Ovary (tissue), 3 donors: ENCODE measurements at regions not wholly inside any gene's neighbourhood (a gene's known extent, or its start where the extent isn't known, plus 50 kb on each side); places are given as distances from the start of the nearest gene placed in this dataset.

Experiments used
- EP300 ChIP-seq: sonication (generic); formaldehyde crosslinking; IDR thresholded peaks from one replicate; pipeline ENCODE4 v1.6.1; 2017; ENCODE audit warnings: antibody characterized with exemption
- POLR2A ChIP-seq: fragments of 450-650 bp; IDR thresholded peaks from one replicate; pipeline ENCODE4 v1.6.1; 2017; ENCODE audit warnings: antibody characterized with exemption, mild to moderate bottlenecking, moderate library complexity
- TF ChIP-seq, protein P1 (sequence below), 3 donors: fragments of 450-650 bp in 2 of 3; fragments of 200-600 bp in 1 of 3; IDR thresholded peaks; one replicate each; pipeline versions ENCODE4 v1.5.1 to v1.8.0; 2016 to 2022; ENCODE audit warnings: antibody characterized with exemption in 3 of 3, mild to moderate bottlenecking in 1 of 3
- donor health status: DM: no; HTN: no; CAD: no.

DNA sequence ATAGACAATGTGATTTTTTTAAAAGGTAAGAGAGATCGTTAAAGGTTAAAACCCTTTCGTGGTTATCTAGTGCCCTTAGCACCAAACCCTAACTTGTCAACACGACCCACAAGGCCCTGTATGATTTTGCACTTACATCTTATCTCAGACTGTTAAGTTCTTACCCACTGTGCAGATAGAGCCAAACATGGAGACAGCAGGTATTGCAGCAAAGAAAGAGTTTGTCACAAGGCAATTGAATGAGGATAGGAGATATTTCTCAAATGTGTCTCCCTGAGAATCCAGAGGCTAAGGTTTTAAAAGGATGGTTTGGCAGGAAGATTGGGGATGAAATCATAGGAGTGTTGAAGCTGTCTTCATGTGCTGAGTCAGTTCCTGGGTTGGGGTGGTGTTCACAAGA is 313.4 kb downstream of the AEBP2 start:
- TF ChIP-seq, protein P1, sequence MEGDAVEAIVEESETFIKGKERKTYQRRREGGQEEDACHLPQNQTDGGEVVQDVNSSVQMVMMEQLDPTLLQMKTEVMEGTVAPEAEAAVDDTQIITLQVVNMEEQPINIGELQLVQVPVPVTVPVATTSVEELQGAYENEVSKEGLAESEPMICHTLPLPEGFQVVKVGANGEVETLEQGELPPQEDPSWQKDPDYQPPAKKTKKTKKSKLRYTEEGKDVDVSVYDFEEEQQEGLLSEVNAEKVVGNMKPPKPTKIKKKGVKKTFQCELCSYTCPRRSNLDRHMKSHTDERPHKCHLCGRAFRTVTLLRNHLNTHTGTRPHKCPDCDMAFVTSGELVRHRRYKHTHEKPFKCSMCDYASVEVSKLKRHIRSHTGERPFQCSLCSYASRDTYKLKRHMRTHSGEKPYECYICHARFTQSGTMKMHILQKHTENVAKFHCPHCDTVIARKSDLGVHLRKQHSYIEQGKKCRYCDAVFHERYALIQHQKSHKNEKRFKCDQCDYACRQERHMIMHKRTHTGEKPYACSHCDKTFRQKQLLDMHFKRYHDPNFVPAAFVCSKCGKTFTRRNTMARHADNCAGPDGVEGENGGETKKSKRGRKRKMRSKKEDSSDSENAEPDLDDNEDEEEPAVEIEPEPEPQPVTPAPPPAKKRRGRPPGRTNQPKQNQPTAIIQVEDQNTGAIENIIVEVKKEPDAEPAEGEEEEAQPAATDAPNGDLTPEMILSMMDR (IDR thresholded peaks at IDR 0.05) = no peak
- TF ChIP-seq EP300 (no peak), POLR2A (no peak)
